ENCODE measurements at regions not wholly inside any gene's neighbourhood (a gene's known extent, or its start where the extent isn't known, plus 50 kb on each side); places are given as distances from the start of the nearest gene placed in this dataset.

DNA sequence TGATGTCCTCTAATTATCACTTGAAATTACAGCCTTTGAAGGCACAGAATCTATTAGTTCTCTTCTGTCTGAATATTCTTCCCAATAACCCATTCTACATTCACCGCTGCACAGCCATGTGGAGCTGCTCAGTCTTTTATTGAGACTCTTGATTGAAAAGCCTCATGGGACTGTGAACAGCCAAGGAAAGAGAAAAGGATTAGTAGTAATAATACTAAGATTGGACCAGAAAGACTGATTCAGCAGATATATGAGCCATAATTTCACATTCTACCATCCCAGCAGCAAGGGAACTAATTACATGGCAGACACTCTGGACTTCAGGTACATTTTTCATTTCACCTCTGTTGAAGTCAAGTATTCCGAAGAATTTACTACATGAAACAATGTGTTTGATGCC, 2471.7 kb downstream of the ARAP2 start:
- no peak for TF ChIP-seq POLR2A (IDR thresholded peaks at IDR 0.05)
- TF ChIP-seq, protein P1, sequence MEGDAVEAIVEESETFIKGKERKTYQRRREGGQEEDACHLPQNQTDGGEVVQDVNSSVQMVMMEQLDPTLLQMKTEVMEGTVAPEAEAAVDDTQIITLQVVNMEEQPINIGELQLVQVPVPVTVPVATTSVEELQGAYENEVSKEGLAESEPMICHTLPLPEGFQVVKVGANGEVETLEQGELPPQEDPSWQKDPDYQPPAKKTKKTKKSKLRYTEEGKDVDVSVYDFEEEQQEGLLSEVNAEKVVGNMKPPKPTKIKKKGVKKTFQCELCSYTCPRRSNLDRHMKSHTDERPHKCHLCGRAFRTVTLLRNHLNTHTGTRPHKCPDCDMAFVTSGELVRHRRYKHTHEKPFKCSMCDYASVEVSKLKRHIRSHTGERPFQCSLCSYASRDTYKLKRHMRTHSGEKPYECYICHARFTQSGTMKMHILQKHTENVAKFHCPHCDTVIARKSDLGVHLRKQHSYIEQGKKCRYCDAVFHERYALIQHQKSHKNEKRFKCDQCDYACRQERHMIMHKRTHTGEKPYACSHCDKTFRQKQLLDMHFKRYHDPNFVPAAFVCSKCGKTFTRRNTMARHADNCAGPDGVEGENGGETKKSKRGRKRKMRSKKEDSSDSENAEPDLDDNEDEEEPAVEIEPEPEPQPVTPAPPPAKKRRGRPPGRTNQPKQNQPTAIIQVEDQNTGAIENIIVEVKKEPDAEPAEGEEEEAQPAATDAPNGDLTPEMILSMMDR (IDR thresholded peaks at IDR 0.05), result no peak
- no peak for TF ChIP-seq POLR2AphosphoS5 (IDR thresholded peaks at IDR 0.05)
